Small intestine (tissue), 7 donors: ENCODE measurements at regions not wholly inside any gene's neighbourhood (a gene's known extent, or its start where the extent isn't known, plus 50 kb on each side); places are given as distances from the start of the nearest gene placed in this dataset.

Experiments used
- DNase-seq, 2 donors: peaks; one replicate each; pipeline versions ENCODE4 v3.0.0 to v3.0.0-alpha.2; 2013
- FAIRE-seq: peaks from 2 replicates; lab custom pipeline; 2012; peaks lifted over from hg19 to GRCh38; lab: Jason Lieb, UNC
- H3K27ac ChIP-seq, 3 donors: one replicate each; pipeline ENCODE4 v1.5.1; 2013; ENCODE audit warnings: low read length in 2 of 3, mild to moderate bottlenecking in 2 of 3, control low read depth in 1 of 3, inconsistent platforms in 1 of 3, low read depth in 1 of 3, moderate library complexity in 1 of 3
- H3K27me3 ChIP-seq, 3 donors: one replicate each; pipeline ENCODE4 v1.6.1; 2013; ENCODE audit warnings: low read length in 3 of 3, inconsistent platforms in 1 of 3; ENCODE audit not compliant: control insufficient read depth in 3 of 3, insufficient read depth in 3 of 3
- H3K36me3 ChIP-seq, 3 donors: one replicate each; pipeline ENCODE4 v1.6.1; 2013; ENCODE audit warnings: low read length in 3 of 3, inconsistent platforms in 1 of 3, low read depth in 1 of 3, mild to moderate bottlenecking in 1 of 3, moderate library complexity in 1 of 3; ENCODE audit not compliant: control insufficient read depth in 3 of 3, insufficient read depth in 2 of 3
- H3K4me1 ChIP-seq, 3 donors: one replicate each; pipeline ENCODE4 v1.6.1; 2013; ENCODE audit warnings: low read length in 2 of 3, inconsistent platforms in 1 of 3, low read depth in 1 of 3, mild to moderate bottlenecking in 1 of 3, moderate library complexity in 1 of 3; ENCODE audit not compliant: control insufficient read depth in 3 of 3, insufficient read depth in 2 of 3
- H3K4me3 ChIP-seq, 3 donors: one replicate each; pipeline ENCODE4 v1.5.1; 2013; ENCODE audit warnings: low read length in 3 of 3, control low read depth in 1 of 3, inconsistent platforms in 1 of 3, low read depth in 1 of 3, mild to moderate bottlenecking in 1 of 3, moderate library complexity in 1 of 3
- H3K9me3 ChIP-seq, 2 donors: one replicate each; pipeline ENCODE4 v1.6.1; 2013; ENCODE audit warnings: low read depth in 1 of 2, low read length in 1 of 2; ENCODE audit not compliant: control insufficient read depth in 2 of 2, insufficient read depth in 1 of 2
- WGBS, 3 donors: extraction: QIAGEN DNeasy Blood & Tissue Kit; methylation state at CpG; one replicate each; pipeline ENCODE4 v1.1.7; 2013; 5-methylcytosine and 5-hydroxymethylcytosine counted together
- donor health status: healthy with polysubstance abuse.
- donor health status: control.
- donor health status: control.
- donor health status: Bipolar disorder and iron deficiency.
- donor health status: healthy.

DNA sequence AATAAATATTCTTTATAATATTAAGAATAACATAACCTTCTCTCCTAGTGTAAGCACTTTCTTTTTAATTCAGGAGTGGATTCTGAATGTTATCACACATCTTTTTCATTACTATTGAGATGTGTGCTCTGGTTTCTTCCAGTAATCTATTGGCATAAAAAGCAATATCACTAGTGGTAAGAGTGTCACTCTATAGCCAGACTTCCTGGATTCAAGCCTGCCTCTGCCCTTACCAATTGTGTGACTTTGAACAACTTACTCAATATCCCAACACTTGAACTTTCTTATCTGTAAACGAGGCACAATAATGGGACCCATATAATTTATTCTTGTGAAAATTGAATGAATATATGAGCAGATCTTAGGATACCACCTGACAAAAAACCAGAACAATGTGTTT, 71.0 kb downstream of the SEM1 start:
- H3K4me1 ChIP-seq: no peaks in the 10 kb centered on the region
- H3K27me3 ChIP-seq: no peaks in the 10 kb centered on the region
- no peak overlapping the region for H3K27ac ChIP-seq
- H3K4me3 ChIP-seq: no peak overlapping the region
- no peak for DNase-seq
- FAIRE-seq: no peak
- H3K36me3 ChIP-seq: no peaks in the 10 kb centered on the region
- 36 to 63% (median 45%) methylated on average over 1 of the region's 1 CpG for WGBS, 3 donors
- H3K9me3 ChIP-seq: no peaks in the 10 kb centered on the region

GRCh38 chr7:96637522-96637921, 72.1 kb downstream of the SEM1 start:
- no peaks in the 10 kb centered on the region for H3K36me3 ChIP-seq
- no peak overlapping the region for H3K4me3 ChIP-seq
- no peaks in the 10 kb centered on the region for H3K9me3 ChIP-seq
- H3K4me1 ChIP-seq: no peaks in the 10 kb centered on the region
- FAIRE-seq (no peak), DNase-seq (no peak)
- H3K27me3 ChIP-seq: no peaks in the 10 kb centered on the region
- H3K27ac ChIP-seq: no peak overlapping the region

DNA sequence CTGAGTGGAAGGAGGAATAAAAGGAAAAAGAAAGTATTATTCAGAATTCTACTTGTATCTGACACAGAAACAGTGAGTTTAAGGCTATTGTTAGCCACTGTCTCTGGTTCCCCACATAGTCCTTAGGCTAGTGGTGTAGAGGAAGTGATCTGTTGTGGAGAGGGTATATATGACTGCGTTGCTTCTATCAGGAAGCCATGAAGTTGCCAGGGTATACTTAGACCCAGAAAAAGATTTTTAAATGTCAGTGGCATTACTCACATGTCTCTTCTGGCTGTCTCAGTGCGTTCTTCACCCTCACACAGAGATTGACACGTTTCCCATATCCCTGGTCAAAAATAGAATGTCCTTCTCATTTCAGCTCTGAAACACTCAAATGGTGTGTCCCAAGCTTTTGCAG, 72.7 kb downstream of the SEM1 start:
- no peak for DNase-seq
- H3K4me3 ChIP-seq: no peak overlapping the region
- no peaks in the 10 kb centered on the region for H3K27me3 ChIP-seq
- H3K4me1 ChIP-seq: no peaks in the 10 kb centered on the region
- H3K9me3 ChIP-seq: no peaks in the 10 kb centered on the region
- FAIRE-seq: no peak
- H3K27ac ChIP-seq: no peak overlapping the region
- H3K36me3 ChIP-seq: no peaks in the 10 kb centered on the region
- WGBS, 3 donors: 82 to 92% (median 92%) methylated on average over 3 of the region's 3 CpGs

GRCh38 chr7:96636342-96636860, 73.2 kb downstream of the SEM1 start:
- WGBS, 3 donors: 67 to 78% (median 77%) methylated on average over 1 of the region's 1 CpG
- Histone ChIP-seq H3K27me3 (no peaks in the 10 kb centered on the region), H3K36me3 (no peaks in the 10 kb centered on the region), H3K27ac (no peak overlapping the region), H3K9me3 (no peaks in the 10 kb centered on the region), H3K4me1 (no peaks in the 10 kb centered on the region), H3K4me3 (no peak overlapping the region)
- FAIRE-seq: no peak
- no peak for DNase-seq

GRCh38 chr7:96629884-96630283, 79.8 kb downstream of the SEM1 start:
- no peaks in the 10 kb centered on the region for H3K27me3 ChIP-seq
- FAIRE-seq (no peak), DNase-seq (no peak)
- no peaks in the 10 kb centered on the region for H3K36me3 ChIP-seq
- H3K4me1 ChIP-seq: no peaks in the 10 kb centered on the region
- H3K27ac ChIP-seq: no peak overlapping the region
- 87 to 96% (median 91%) methylated on average over 2 of the region's 2 CpGs for WGBS, 3 donors
- no peak overlapping the region for H3K4me3 ChIP-seq
- no peaks in the 10 kb centered on the region for H3K9me3 ChIP-seq

DNA sequence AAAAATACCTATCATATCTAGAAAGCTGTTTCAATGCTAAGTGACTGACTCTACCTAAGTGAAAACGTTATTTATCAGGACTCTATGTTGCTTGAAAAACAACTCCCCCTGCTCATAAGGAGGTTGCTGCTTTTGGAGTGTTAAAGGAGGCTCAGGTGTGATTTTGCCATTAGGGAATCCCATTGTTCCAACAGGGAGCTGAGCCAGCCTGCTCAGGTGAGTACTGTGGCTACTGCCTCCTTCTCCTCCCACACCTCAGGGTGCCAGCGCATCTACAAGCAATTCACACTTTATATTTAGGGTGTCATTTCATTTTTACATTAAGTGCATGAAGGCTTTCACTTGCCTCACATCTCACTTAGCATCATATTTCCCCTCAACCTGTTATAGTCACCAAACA, 84.7 kb downstream of the SEM1 start:
- DNase-seq (no peak), FAIRE-seq (no peak)
- Histone ChIP-seq H3K36me3 (no peaks in the 10 kb centered on the region), H3K4me1 (no peaks in the 10 kb centered on the region), H3K9me3 (peaks cover 0 to 2% of the 10 kb centered on the region in 2 donors), H3K27me3 (no peaks in the 10 kb centered on the region), H3K4me3 (no peak overlapping the region), H3K27ac (no peak overlapping the region)
- 35 to 44% (median 36%) methylated on average over 2 of the region's 2 CpGs for WGBS, 3 donors

- FAIRE-seq: no peak
- Histone ChIP-seq H3K27ac (no peak overlapping the region), H3K4me1 (no peaks in the 10 kb centered on the region), H3K36me3 (no peaks in the 10 kb centered on the region), H3K4me3 (no peak overlapping the region), H3K9me3 (peaks cover 0 to 8% of the 10 kb centered on the region in 2 donors), H3K27me3 (no peaks in the 10 kb centered on the region)
- DNase-seq: no peak
Measured at GRCh38 chr7:96621932-96622331, 87.7 kb downstream of the SEM1 start.

- H3K9me3 ChIP-seq: peaks cover 0 to under 1% of the 10 kb centered on the region in 2 donors
- no peaks in the 10 kb centered on the region for H3K4me1 ChIP-seq
- H3K36me3 ChIP-seq: no peaks in the 10 kb centered on the region
- H3K4me3 ChIP-seq: no peak overlapping the region
- DNase-seq (no peak), FAIRE-seq (no peak)
- WGBS, 3 donors: 73 to 86% (median 85%) methylated on average over 5 of the region's 5 CpGs
- no peak overlapping the region for H3K27ac ChIP-seq
- H3K27me3 ChIP-seq: no peaks in the 10 kb centered on the region
Measured at GRCh38 chr7:96614154-96614867, 95.3 kb downstream of the SEM1 start.

- Histone ChIP-seq H3K27me3 (no peaks in the 10 kb centered on the region), H3K9me3 (no peaks in the 10 kb centered on the region), H3K4me1 (no peaks in the 10 kb centered on the region), H3K4me3 (no peak overlapping the region), H3K27ac (no peak overlapping the region), H3K36me3 (no peaks in the 10 kb centered on the region)
- DNase-seq (no peak), FAIRE-seq (no peak)
- WGBS, 3 donors: 81 to 86% (median 85%) methylated on average over 1 of the region's 1 CpG
Measured at GRCh38 chr7:96612034-96612433, 97.6 kb downstream of the SEM1 start.
